ENCODE measurements at regions not wholly inside any gene's neighbourhood (a gene's known extent, or its start where the extent isn't known, plus 50 kb on each side); places are given as distances from the start of the nearest gene placed in this dataset.
"Not testable (repeated sequence)": the region's sequence is repeated elsewhere in the genome, so short reads cannot be mapped to it uniquely, and the experiment has no call there.

DNA sequence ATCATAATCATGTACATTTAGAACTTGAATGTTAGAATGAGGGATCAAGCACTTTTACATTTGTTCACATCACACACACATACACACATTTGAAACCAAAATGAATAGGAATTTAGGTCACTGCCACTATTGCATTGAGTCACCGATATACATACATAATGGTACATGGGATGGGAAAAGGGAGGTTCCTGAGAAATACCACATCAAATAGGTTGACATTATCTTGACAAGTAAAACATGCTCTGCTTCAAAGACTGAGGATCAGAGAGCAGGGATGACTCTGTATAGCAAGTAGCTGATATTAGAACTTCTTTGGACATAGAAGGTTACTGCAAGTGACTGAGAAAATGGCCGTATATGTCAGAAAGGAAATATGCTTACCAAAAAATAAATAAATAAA, 847.2 kb downstream of the PLOD2 start:
- no peak overlapping the region for H3K4me3 ChIP-seq (ENCODE audit: low read depth in 1 of 3, low read length in 3 of 3)
- 71% methylated on average over 2 of the region's 2 CpGs for WGBS
- DNase-seq (ENCODE audit: low spot score): no peak
- no peak overlapping the region for H3K27ac ChIP-seq (ENCODE audit: low read depth in 1 of 2, low read length in 2 of 2)
- H3K4me1 ChIP-seq (ENCODE audit: control insufficient read depth in 4 of 4, insufficient read depth in 4 of 4, low read length in 3 of 4): no peaks in the 10 kb centered on the region
- TF ChIP-seq EGR1 (IDR thresholded peaks at IDR 0.05; ENCODE audit: low read depth in 2 of 2): no peak
- no peak for TF ChIP-seq ZBTB33 (IDR thresholded peaks at IDR 0.05)
- TF ChIP-seq FOXA2 (IDR thresholded peaks at IDR 0.05): no peak
- TF ChIP-seq CTCF (IDR thresholded peaks at IDR 0.05; ENCODE audit: low read depth, low read length, missing input control): no peak
- no peak for TF ChIP-seq RAD21 (IDR thresholded peaks at IDR 0.05)
- TF ChIP-seq REST (IDR thresholded peaks at IDR 0.05): no peak
- H3K9me3 ChIP-seq (ENCODE audit: control insufficient read depth in 4 of 4, low read length in 3 of 4): no peaks in the 10 kb centered on the region
- no peak overlapping the region for H3K9ac ChIP-seq (ENCODE audit: low read depth in 1 of 2, low read length in 2 of 2)
- H3K36me3 ChIP-seq (ENCODE audit: control insufficient read depth in 4 of 4, insufficient read depth in 3 of 4, low read depth in 1 of 4, low read length in 3 of 4): no peaks in the 10 kb centered on the region
- peaks cover 0 to 3% (median 0%) of the 10 kb centered on the region in 4 donors for H3K27me3 ChIP-seq (ENCODE audit: control insufficient read depth in 4 of 4, insufficient read depth in 4 of 4, low read length in 3 of 4)

GRCh38 chr3:145316253-145316652, 844.7 kb downstream of the PLOD2 start:
- not testable (repeated sequence) for H3K36me3 ChIP-seq (ENCODE audit: control insufficient read depth in 4 of 4, insufficient read depth in 3 of 4, low read depth in 1 of 4, low read length in 3 of 4); H3K9me3 ChIP-seq (ENCODE audit: control insufficient read depth in 4 of 4, low read length in 3 of 4); DNase-seq (ENCODE audit: low spot score); H3K27ac ChIP-seq (ENCODE audit: low read depth in 1 of 2, low read length in 2 of 2); H3K4me3 ChIP-seq (ENCODE audit: low read depth in 1 of 3, low read length in 3 of 3); H3K4me1 ChIP-seq (ENCODE audit: control insufficient read depth in 4 of 4, insufficient read depth in 4 of 4, low read length in 3 of 4); H3K27me3 ChIP-seq (ENCODE audit: control insufficient read depth in 4 of 4, insufficient read depth in 4 of 4, low read length in 3 of 4); H3K9ac ChIP-seq (ENCODE audit: low read depth in 1 of 2, low read length in 2 of 2)
- 63% methylated on average over 4 of the region's 4 CpGs for WGBS

GRCh38 chr3:145326666-145327065, 834.3 kb downstream of the PLOD2 start:
- Histone ChIP-seq H3K4me3 (ENCODE audit: low read depth in 1 of 3, low read length in 3 of 3) (no peak overlapping the region), H3K9me3 (ENCODE audit: control insufficient read depth in 4 of 4, low read length in 3 of 4) (no peaks in the 10 kb centered on the region), H3K27me3 (ENCODE audit: control insufficient read depth in 4 of 4, insufficient read depth in 4 of 4, low read length in 3 of 4) (no peaks in the 10 kb centered on the region), H3K4me1 (ENCODE audit: control insufficient read depth in 4 of 4, insufficient read depth in 4 of 4, low read length in 3 of 4) (no peaks in the 10 kb centered on the region), H3K27ac (ENCODE audit: low read depth in 1 of 2, low read length in 2 of 2) (no peak overlapping the region), H3K9ac (ENCODE audit: low read depth in 1 of 2, low read length in 2 of 2) (no peak overlapping the region), H3K36me3 (ENCODE audit: control insufficient read depth in 4 of 4, insufficient read depth in 3 of 4, low read depth in 1 of 4, low read length in 3 of 4) (no peaks in the 10 kb centered on the region)
- no peak for TF ChIP-seq SP1 (IDR thresholded peaks at IDR 0.05)
- TF ChIP-seq HNF4A (conservative IDR thresholded peaks at IDR 0.05): no peak
- no peak for TF ChIP-seq ZBTB33 (IDR thresholded peaks at IDR 0.05)
- TF ChIP-seq ATF3 (IDR thresholded peaks at IDR 0.05): no peak
- DNase-seq (ENCODE audit: low spot score): no peak
- WGBS: 30% methylated on average over 1 of the region's 1 CpG

- not testable (repeated sequence) for H3K4me1 ChIP-seq (ENCODE audit: control insufficient read depth in 4 of 4, insufficient read depth in 4 of 4, low read length in 3 of 4); H3K36me3 ChIP-seq (ENCODE audit: control insufficient read depth in 4 of 4, insufficient read depth in 3 of 4, low read depth in 1 of 4, low read length in 3 of 4); H3K4me3 ChIP-seq (ENCODE audit: low read depth in 1 of 3, low read length in 3 of 3); DNase-seq (ENCODE audit: low spot score); H3K27ac ChIP-seq (ENCODE audit: low read depth in 1 of 2, low read length in 2 of 2); H3K9me3 ChIP-seq (ENCODE audit: control insufficient read depth in 4 of 4, low read length in 3 of 4); H3K27me3 ChIP-seq (ENCODE audit: control insufficient read depth in 4 of 4, insufficient read depth in 4 of 4, low read length in 3 of 4); H3K9ac ChIP-seq (ENCODE audit: low read depth in 1 of 2, low read length in 2 of 2)
- WGBS: 90% methylated on average over 31 of the region's 31 CpGs
These were observed 827.6 kb downstream of the PLOD2 start for GRCh38 chr3:145333427-145333826.
